WTC11 (cell line): ENCODE measurements at regions not wholly inside any gene's neighbourhood (a gene's known extent, or its start where the extent isn't known, plus 50 kb on each side); places are given as distances from the start of the nearest gene placed in this dataset.

Experiments
- ZNF263 ChIP-seq: sonication (generic); formaldehyde crosslinking; IDR thresholded peaks from 2 replicates; pipeline ENCODE4 v1.8.1; 2022; ENCODE audit warnings: low read depth, mild to moderate bottlenecking, moderate library complexity, missing genetic modification reagents
- TF ChIP-seq, protein P1 (sequence below): fragments of 200-600 bp; IDR thresholded peaks from 2 replicates; pipeline ENCODE4 v1.8.0; 2022; ENCODE audit warnings: antibody characterized with exemption
- TF ChIP-seq, protein P2 (sequence below): sonication (generic); formaldehyde crosslinking; IDR thresholded peaks from 2 replicates; pipeline ENCODE4 v1.8.0; 2022; ENCODE audit warnings: mild to moderate bottlenecking, missing genetic modification reagents

GRCh38 chr14:31957565-31957964 is 119.5 kb upstream of the ARHGAP5 start:
- TF ChIP-seq, protein P1, sequence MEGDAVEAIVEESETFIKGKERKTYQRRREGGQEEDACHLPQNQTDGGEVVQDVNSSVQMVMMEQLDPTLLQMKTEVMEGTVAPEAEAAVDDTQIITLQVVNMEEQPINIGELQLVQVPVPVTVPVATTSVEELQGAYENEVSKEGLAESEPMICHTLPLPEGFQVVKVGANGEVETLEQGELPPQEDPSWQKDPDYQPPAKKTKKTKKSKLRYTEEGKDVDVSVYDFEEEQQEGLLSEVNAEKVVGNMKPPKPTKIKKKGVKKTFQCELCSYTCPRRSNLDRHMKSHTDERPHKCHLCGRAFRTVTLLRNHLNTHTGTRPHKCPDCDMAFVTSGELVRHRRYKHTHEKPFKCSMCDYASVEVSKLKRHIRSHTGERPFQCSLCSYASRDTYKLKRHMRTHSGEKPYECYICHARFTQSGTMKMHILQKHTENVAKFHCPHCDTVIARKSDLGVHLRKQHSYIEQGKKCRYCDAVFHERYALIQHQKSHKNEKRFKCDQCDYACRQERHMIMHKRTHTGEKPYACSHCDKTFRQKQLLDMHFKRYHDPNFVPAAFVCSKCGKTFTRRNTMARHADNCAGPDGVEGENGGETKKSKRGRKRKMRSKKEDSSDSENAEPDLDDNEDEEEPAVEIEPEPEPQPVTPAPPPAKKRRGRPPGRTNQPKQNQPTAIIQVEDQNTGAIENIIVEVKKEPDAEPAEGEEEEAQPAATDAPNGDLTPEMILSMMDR, result no peak
- TF ChIP-seq, protein P2, sequence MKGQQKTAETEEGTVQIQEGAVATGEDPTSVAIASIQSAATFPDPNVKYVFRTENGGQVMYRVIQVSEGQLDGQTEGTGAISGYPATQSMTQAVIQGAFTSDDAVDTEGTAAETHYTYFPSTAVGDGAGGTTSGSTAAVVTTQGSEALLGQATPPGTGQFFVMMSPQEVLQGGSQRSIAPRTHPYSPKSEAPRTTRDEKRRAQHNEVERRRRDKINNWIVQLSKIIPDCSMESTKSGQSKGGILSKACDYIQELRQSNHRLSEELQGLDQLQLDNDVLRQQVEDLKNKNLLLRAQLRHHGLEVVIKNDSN, result no peak
- no peak for TF ChIP-seq ZNF263 (CRISPR knock-in tag)
